ENCODE measurements at regions not wholly inside any gene's neighbourhood (a gene's known extent, or its start where the extent isn't known, plus 50 kb on each side); places are given as distances from the start of the nearest gene placed in this dataset.
"Not testable (repeated sequence)": the region's sequence is repeated elsewhere in the genome, so short reads cannot be mapped to it uniquely, and the experiment has no call there.

DNA sequence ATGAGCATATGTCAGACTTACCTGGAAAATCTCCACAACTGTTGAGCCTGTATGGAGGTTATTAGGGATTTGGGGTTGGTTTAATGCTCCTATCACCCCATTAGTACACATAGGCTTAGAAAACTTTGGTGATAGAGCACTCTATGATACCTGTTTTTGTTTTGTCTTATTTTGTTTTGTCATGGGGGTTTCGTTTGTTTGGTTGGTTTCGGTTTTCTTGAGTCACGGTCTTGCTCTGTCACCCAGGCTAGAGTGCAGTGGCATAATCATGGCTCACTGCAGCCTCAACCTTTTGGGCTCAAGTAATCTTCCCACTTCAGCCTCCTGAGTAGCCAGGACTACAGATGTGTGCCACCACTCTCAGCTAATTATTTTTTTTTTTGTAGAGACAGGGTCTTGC, 70.0 kb downstream of the MZT1 start:
- DNase-seq (ENCODE audit: low read depth), result no peak

DNA sequence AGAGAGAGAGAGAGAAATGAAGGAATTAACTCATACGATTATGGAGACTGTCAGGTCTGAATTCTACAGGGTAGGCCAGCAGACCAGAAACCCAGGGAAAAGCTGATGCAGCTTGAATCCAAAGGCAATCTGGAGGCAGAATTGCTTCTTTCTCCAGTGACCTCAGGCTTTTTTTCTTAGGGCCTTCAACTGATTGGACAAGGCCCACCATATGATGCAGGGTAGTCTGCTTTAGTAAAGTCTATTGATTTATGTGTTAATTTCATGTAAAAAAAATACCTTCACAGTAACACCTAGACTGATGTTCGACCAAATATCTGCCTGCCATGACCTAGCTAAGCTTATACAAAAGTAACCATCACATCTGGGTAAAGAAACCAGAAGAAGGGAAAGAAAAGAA, 71.1 kb downstream of the MZT1 start:
- DNase-seq (ENCODE audit: low read depth), result no peak

DNA sequence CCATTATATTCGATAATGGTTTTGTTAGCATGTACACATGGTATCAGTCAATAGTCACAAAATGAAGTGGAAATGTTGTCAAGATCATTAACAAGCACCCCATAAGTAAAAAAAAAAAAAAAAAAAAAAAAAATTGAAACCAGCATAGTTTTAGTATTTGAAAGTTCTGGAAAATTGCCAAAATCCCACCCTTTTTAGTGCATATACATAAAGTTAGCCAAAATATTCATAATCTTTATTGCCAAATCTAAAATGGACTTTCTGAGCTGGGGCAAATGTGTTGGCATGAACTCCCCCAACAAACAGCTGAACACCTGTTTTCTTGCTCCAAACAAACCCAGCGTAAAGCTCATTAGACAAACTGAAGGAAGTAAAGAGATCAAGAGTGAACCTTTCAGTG, 73.9 kb downstream of the MZT1 start:
- no peak for DNase-seq (ENCODE audit: low read depth)

DNA sequence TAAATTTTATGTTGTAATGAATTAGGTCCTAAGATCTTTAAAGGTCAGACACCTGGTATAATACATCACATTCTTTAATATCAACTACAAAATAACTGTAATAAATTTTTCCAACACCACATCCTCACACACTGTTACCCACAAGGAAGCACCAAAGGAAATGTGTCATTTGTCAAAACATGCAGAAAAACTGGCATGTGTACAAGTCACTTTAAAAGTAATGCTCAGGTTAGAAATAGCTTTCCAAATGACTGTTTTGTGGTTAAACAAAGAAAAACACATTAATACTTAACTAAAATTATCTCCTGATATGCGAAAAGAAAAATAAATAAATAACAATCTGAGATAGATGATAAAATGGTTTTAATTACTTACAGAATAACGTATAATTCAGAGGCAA, 74.7 kb downstream of the MZT1 start:
- DNase-seq (ENCODE audit: low read depth), result no peak

DNA sequence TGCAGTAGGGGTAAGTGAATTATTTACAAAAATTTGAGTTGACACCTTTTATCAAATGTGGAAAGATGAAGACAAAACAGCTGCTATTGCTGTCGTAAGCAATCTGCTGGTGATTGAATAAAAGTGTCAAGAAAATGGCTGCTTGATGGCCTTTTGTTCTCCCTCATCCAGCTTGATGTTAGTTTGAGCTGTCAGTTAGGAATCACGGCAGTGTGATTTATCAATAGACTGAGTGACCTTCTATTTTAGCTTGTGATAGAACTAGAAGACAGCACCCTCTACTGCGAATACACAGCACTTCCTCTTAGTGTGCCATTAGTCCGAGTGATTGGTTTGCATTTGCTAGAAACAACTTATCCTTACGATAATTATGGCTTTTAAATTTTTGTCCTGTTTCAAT, 76.3 kb downstream of the MZT1 start:
- no peak for DNase-seq (ENCODE audit: low read depth)

DNA sequence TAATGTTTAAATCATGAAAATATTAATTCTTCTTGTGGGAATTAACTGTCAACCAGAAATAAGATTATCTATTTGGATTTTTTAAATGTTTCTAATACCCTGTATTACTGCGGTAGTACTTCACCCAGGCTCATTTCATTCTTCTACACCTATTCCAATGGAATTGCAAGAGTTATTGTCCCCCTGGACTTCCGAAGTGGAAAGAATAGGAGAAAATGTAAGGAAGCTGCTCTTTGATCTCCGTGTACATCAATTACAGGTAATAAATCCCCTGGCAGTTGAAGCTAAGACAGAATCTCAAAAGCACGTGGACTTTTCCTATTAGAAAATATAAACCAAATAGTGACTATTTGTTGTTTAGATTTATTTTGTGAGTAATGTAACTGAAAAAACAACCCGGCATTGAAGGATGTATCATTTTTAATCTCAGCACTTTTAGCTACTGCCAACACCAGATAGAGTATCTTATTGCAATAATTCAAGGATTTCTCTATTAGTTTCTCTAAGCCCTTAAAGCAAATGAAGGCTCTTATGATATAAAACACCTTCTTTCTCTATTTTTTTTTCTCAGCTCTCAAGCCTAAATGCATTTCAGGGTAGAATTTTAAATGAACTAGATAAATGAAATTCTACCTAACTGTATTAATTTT, 77.3 kb downstream of the MZT1 start:
- DNase-seq (ENCODE audit: low read depth), result no peak

DNA sequence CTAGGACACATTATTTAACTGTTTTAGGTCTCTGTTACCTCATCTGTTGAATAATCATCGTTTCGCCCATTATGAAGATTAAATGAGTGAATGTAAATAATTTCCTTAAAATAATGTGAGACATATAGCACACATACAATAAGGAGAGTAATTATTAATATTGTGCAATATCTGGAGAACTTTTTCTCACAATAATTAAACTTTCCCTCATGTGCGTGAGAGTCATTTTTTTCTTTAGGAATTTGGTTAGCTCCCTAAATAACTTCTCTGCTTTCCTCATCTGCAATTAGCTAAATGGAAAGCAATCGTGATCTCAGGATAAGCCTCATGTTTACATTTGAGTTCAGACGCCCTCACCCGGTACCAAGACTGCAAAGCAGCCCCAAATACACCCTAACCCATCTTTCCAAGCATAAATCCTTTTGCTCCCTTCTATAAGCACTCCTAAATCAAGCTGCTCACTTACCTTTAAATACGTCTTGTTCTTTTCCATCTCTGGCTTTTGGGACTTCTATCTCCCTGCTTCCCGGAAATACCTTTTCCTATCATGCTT, 78.8 kb downstream of the MZT1 start:
- peak; percentile 1 for DNase-seq (ENCODE audit: low read depth)

DNA sequence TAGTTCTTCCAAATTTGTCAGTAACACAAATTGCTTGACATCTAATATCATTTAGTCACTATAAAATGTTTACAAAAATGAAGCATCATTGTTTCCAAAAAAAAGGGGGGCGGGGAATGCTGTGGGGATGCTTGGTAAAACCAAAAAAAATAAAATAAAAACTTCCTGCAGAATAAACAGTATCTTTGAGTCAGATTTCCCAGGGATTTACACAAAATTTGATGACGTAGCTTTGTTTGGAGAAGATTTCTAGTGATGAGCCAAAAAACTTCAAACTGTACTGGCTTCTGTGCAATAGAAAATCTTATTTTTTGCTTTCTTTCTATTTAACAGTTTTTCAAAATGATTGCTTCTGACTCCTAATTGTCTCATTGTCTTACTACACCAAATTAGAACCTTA, 80.0 kb downstream of the MZT1 start:
- no peak for DNase-seq (ENCODE audit: low read depth)

DNA sequence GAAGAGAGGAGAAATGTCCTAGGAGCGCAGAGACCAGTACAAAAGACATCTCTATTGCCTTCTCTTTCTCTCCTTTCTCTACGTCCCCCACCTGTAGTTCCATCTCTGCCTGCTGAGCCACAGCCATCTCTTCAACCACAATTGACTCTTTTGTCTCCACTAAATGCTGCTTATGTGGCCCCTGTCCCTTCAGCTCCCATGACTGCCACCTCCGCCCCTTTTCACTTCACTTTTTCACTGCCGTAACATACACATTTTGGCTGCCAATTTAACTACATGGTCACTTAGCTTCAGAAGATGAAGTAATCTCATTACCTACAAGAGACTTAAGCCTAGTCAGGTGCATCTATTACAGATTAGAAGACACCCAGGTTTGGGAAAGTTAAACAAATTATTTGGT, 81.9 kb downstream of the MZT1 start:
- no peak for DNase-seq (ENCODE audit: low read depth)

DNA sequence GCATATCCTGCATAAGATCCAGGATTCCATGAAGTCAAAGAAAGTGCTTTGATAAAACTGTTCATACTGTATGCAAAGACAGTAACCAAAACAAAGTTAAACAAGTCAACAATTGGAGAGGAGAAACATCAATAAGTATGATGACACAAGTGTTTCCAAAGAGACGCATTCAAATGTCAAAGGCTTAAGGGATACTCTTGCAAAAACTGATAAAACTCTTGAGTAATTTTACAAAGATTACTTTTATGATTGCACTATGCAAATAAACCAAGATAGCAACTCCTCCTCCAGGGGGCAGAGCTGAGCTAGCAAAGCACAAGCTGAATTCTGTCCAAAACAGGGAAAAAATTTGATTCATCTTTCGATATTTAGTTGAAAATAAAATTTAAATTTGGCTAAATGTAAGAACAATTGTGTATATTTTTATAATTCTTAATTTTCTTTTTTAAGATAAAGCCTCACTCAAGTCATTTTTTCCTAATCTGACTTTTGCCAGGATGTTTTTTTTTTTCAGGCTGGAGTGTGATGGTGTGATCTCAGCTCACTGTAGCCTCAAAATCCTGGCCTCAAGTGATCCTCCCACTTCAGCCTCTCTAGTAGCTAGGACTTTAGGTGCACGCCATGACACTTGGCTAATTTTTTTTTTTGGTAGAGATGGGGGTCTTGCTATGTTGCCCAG, 84.0 kb downstream of the MZT1 start:
- peak; percentile 49 for DNase-seq (ENCODE audit: low read depth)

DNA sequence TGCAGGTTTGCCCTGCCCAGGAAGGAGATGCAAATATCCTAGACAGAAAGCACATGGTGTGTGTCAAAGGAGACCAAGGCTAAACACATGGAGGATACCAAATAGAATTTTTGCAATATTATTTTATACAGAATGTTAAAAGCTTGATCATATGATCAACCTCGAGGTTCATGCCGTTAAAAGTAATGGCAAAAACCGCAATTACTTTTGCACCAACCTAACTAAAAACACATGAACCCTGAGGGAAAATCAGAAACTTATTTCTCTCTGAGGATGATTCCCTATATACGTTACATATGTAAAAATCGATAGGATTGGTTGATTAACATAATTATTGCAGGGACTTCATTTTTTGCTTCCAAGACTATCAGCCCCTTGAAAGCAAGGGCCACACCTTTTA, 88.1 kb downstream of the MZT1 start:
- no peak for DNase-seq (ENCODE audit: low read depth)

DNA sequence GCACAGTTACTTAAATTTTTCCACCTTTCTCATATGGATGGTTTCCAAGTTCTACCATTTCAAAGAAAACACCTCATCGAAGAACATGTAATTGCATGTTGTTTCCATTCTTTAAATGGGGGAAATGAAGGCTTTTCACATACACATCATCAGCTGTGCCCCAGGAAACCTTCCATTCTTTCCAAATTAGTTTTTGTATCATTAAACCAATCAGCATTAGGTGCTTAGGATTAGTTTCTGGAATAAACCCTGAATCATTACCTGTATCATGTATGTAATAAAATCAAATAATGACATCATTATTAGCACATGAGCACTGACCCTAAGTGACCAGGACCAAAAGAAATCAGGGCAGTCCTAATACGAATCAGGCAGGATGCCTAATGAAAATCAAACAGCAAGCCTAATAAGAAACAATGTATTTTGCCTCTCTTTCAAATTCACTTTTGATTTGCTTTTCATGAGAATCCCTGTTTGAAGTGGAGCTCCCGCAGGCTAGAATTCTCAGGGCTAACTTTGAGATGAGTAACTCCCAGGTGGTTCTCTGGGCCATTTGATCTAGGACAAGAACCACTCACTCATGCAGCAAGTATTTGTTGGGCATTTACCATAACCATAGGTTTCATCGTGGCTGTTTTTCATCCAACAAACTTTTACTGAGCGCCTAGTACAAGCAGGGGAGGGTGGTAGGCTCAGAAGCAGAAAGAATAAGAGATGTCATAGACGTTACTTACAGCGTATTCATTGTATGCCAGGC, 89.2 kb downstream of the MZT1 start:
- no peak for DNase-seq (ENCODE audit: low read depth)

DNA sequence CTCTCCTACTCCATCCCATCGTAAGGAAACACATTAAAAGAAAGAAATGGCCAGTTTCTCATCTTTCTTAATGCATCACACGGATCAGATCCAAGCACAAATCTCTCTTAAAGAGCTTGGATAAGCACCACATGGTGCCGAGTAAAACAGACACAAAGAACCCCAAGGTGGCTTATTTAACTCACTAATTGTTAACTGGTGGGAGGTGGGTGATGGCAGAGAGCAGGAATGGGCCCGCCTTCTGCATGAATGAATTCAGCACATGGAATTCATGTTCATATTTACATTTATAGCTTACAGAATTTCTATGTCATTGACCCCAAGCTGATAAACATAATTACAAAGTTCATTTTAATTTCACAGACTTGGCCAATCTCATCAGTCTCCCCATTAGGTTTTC, 89.9 kb downstream of the MZT1 start:
- no peak for DNase-seq (ENCODE audit: low read depth)

DNA sequence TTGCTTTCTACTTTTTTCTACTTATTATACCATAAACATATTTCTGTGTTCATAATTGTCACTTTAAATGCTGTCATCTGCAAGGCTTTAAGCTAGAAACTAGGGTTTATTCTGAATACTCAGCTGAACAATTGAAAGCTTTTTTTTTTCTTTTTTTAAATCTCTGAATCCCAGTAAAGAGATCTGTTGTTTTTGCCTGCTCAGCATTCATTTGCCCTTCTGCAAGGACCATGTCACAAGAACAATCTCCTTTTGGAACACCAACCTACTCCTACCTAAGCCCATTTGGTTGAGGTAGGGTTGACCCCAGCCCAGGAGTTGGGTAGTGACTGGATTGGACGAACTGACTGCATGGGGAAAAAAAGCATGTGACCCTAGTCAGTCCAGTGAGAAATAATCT, 92.6 kb downstream of the MZT1 start:
- DNase-seq (ENCODE audit: low read depth), result no peak

DNA sequence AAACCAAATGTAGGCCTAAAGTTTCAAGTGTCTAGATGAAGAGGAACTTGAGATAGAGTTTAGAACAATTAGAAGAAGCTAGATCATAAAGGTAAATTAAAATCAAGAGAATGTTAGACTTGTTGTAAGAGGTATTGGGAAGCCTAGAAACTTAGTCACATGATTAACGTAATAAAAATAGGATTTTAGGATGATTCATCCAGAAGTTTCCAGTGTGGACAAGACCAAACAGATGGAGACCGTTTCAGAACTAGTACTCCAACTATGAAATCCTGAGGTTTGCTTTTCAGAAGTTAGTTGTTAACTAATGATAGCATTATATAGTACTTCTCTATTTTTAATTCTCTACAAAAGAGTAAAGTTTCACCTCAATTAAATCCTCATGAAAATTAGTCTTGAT, 104.9 kb downstream of the MZT1 start:
- no peak for DNase-seq (ENCODE audit: low read depth)

DNA sequence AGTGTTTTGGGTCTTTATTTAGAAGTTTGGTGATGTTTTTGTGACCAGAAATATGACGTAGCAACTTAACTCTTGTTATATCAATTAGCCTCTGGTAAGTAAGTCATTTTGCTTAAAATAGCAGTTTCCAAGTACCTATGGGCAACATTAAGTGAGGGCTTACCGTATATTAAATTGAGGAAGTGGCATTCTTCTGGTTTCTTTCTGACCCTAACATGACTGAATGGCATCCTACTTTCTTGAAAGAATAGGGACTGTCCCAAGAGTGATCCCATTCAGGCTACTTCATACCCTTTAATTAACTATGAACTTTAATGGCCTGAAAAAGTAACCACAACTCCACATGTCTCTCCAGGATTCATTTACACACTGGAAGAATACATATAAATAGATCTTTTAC, 106.6 kb downstream of the MZT1 start:
- DNase-seq (ENCODE audit: low read depth), result no peak

DNA sequence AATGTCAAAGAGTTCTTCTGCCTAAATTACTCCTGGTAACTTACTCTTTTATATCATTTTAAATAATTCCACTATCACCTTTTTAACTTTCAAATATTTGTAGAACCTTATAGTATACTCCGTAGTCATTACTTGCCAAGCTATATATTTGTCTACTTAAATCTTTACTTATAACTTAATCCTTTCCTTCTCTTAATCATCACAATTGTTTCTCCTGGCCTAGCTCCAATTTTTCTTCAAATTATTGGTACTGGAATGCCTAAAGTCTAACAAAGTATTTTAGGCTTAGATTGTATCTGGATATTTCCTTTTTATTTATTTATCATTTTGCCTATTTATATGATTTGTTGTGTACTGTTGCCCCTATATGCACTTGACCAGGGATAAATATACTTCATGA, 109.5 kb downstream of the MZT1 start:
- no peak for DNase-seq (ENCODE audit: low read depth)

DNA sequence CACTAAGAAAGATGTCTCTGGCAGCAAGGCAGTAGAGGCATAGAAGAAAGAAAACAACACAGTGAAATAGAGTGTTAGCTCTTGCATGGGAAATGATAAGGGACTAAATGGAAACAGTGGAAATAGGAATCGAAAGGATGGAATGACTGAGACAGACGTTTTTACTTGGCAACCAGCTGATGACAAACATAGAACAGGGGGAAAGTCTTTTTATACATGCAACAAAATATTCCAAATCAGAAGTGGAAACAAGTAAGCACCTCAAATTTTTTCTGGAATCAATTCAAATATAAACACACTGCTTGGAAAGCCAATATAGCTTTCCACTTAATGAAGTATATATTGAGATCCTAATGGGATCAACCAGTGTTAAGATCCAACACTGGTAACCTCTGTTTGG, 110.2 kb downstream of the MZT1 start:
- DNase-seq (ENCODE audit: low read depth), result no peak

DNA sequence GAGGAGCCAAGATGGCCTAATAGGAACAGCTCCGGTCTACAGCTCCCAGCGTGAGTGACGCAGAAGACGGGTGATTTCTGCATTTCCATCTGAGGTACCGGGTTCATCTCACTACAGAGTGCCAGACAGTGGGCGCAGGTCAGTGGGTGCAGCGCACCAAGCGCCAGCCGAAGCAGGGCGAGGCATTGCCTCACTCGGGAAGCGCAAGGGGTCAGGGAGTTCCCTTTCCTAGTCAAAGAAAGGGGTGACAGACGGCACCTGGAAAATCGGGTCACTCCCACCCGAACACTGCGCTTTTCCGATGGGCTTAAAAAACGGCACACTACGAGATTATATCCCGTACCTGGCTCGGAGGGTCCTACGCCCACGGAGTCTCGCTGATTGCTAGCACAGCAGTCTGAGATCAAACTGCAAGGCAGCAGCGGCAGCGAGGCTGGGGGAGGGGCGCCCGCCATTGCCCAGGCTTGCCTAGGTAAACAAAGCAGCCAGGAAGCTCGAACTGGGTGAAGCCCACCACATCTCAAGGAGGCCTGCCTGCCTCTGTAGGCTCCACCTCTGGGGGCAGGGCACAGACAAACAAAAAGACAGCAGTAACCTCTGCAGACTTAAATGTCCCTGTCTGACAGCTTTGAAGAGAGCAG, 117.1 kb downstream of the MZT1 start:
- DNase-seq (ENCODE audit: low read depth), result not testable (repeated sequence)

DNA sequence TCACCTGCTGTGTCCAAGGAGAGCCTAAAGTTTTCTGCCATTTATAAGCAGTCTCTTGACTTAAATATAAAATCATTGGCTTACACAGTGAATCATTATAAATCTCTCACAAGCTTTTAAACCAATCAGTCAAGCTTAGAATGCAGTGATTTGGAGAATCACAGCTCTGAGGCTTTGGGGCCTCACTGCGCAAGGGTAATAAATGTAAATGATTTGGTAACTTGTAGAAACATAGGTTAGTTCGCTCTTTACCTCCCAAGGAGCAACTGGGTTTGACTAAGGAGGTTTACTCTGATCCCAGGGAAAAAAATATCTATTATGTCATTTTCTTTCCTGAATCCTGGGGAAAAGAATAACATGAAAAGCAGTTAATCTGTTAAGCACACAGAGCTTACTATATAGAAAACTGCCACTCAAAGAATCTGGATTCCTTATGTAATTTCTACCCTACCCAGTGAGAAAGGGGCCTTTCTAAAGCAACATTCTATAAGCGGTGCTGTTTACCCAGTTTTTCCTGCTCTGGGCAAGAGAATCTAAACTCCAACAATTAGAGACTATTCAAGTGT, 128.2 kb downstream of the MZT1 start:
- no peak for DNase-seq (ENCODE audit: low read depth)

DNA sequence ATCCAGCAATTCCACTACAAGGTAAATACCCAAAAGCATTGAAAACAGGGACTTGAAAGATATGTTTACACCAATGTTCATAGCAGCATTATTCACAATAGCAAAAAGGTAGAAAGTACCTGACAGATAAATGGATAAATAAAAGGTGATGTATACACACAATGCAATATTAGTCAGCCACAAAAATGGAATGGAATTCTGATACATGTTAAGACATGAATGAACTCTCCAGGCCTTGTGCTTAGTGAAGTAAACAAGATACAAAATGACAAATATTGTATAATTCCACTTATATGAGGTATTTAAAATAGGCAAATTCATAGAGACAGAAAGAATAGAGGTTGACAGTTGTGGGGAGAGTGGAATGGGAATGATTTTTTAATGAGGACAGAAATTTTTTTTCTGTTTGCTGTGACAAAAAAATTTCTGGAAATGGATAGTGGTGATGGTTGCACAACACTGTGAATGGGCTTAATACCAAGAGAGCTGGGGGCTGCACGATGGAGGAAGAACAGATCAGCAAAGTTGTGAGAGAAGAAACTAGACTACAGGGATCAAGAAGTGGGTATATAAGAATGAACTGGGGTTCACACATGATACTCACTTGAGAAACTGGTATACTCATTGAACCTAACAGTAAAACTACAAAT, 137.2 kb downstream of the MZT1 start:
- DNase-seq (ENCODE audit: low read depth), result no peak

DNA sequence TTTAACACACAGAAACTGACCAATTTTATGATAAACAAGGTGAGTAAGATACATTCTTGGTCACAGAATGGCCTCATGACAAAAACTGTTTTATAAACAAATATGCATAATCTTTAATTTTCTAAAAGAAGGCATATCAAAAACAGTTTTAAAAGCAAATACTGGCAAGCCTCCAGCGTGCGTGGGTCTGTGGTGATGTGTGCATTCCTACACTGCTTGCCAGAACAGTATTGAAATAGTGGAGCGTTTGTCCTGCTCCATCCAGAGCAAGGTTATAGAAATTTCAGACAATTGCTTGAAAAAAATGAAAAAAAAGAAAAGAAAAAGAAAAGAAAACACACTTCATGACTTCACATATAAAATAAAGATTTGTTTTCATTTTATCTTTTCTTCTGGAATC, 140.9 kb downstream of the MZT1 start:
- DNase-seq (ENCODE audit: low read depth), result no peak

Measured in EH (cell line).